ENCODE measurements at regions not wholly inside any gene's neighbourhood (a gene's known extent, or its start where the extent isn't known, plus 50 kb on each side); places are given as distances from the start of the nearest gene placed in this dataset.

DNA sequence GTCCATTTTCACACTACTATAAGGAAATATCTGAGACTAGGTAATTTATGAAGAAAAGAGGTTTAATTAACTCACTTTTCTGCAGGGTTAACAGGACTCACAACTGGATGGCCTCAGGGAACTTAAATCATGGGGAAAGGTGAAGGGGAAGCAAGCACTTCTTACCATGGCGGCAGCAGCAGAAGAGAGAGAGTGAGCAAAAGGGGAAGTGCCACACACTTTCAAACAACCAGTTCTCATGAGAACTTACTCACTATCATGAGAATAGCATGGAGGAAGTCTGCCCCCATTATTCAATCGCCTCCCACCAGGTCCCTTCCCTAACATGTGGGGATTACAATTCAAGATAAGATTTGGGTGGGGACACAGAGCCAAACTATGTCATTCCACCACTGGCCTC, 55.1 kb upstream of the NETO1 start:
- TF ChIP-seq, protein P1, sequence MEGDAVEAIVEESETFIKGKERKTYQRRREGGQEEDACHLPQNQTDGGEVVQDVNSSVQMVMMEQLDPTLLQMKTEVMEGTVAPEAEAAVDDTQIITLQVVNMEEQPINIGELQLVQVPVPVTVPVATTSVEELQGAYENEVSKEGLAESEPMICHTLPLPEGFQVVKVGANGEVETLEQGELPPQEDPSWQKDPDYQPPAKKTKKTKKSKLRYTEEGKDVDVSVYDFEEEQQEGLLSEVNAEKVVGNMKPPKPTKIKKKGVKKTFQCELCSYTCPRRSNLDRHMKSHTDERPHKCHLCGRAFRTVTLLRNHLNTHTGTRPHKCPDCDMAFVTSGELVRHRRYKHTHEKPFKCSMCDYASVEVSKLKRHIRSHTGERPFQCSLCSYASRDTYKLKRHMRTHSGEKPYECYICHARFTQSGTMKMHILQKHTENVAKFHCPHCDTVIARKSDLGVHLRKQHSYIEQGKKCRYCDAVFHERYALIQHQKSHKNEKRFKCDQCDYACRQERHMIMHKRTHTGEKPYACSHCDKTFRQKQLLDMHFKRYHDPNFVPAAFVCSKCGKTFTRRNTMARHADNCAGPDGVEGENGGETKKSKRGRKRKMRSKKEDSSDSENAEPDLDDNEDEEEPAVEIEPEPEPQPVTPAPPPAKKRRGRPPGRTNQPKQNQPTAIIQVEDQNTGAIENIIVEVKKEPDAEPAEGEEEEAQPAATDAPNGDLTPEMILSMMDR (IDR thresholded peaks at IDR 0.05; ENCODE audit: borderline replicate concordance, control extremely low read depth, extremely low read depth, insufficient read depth, missing control alignments): no peak
- DNase-seq (ENCODE audit: low spot score): no peak
- in situ Hi-C loops (cut with MboI; ENCODE audit: low sequenced_read_pairs, unreplicated experiment): no loop called here

All from GM13976 (cell line).